GM12878 (cell line): ENCODE measurements at regions not wholly inside any gene's neighbourhood (a gene's known extent, or its start where the extent isn't known, plus 50 kb on each side); places are given as distances from the start of the nearest gene placed in this dataset.

Experiments
- ATAC-seq: fragments of 200-7000 bp; cut with Tn5 transposase; 3 replicates; pipeline ENCODE4 v1.9.1; 2020; ENCODE audit warnings: mild to moderate bottlenecking, moderate library complexity
- BruUV-seq: library from RNA; stranded (reverse); fragments of 400-500 nt; replicated peaks from 2 replicates; lab custom pipeline; 2021; lab: Mats Ljungman, UMichigan
- CTCF ChIA-PET: fragments of 300-600 bp; sonication (Branson Sonifier 250); formaldehyde crosslinking; extraction: SDS; loops from one replicate; lab custom pipeline; 2021; ENCODE audit warnings: inconsistent platforms; lab: Yijun Ruan, JAX
- POLR2A ChIA-PET: fragments of 350-600 bp; formaldehyde crosslinking; extraction: SDS; loops from one replicate; lab custom pipeline; 2021; ENCODE audit warnings: inconsistent platforms; lab: Charles Lee
- RAD21 ChIA-PET: fragments of 300-600 bp; sonication (Branson Sonifier 250); formaldehyde crosslinking; loops from one replicate; lab custom pipeline; 2023; ENCODE audit warnings: antibody characterized with exemption; ENCODE audit not compliant: unreplicated experiment; lab: Charles Lee
- SMC1A ChIA-PET: fragments of 300-600 bp; sonication (Branson Sonifier 250); formaldehyde crosslinking; loops from one replicate; lab custom pipeline; 2023; ENCODE audit not compliant: unreplicated experiment, uncharacterized antibody; lab: Charles Lee
- DNase-seq: peaks from one replicate; pipeline ENCODE4 v3.0.0-alpha.2; 2011; ENCODE audit warnings: low read depth, low spot score
- FAIRE-seq: peaks from 3 replicates; lab custom pipeline; 2011; peaks lifted over from hg19 to GRCh38; lab: Jason Lieb, UNC
- H2AFZ ChIP-seq: 2 replicates; pipeline ENCODE4 v1.6.0; 2011; ENCODE audit warnings: low read depth, low read length, control low read depth; ENCODE audit not compliant: control insufficient read depth
- H3K27ac ChIP-seq: 2 replicates; pipeline ENCODE4 v1.5.1; 2011; ENCODE audit warnings: control low read depth; ENCODE audit not compliant: control insufficient read depth, insufficient read depth
- H3K27me3 ChIP-seq, 2 experiments: replicated peaks in 1 of 2; 2 replicates each; pipeline versions ENCODE4 v1.6.0 to v1.6.1; 2011; ENCODE audit warnings: low read length in 1 of 2; ENCODE audit not compliant: control insufficient read depth in 2 of 2, insufficient read depth in 2 of 2
- H3K36me3 ChIP-seq, 2 experiments: 2 replicates each; pipeline ENCODE4 v1.5.1; 2011; ENCODE audit warnings: low read length in 1 of 2; ENCODE audit not compliant: control insufficient read depth in 2 of 2, insufficient read depth in 2 of 2
- H3K4me1 ChIP-seq: 2 replicates; pipeline ENCODE4 v1.6.1; 2011; ENCODE audit warnings: mild to moderate bottlenecking, low read length, moderate library complexity, mixed read lengths; ENCODE audit not compliant: control insufficient read depth, insufficient read depth
- H3K4me2 ChIP-seq: 2 replicates; pipeline ENCODE4 v1.6.0; 2011; ENCODE audit warnings: control low read depth; ENCODE audit not compliant: control insufficient read depth, insufficient read depth
- H3K4me3 ChIP-seq: fragments of 200-600 bp; sonication (generic); 2 replicates; pipeline ENCODE4 v1.5.1; 2016
- H3K79me2 ChIP-seq: 2 replicates; pipeline ENCODE4 v1.6.0; 2011; ENCODE audit warnings: low read length; ENCODE audit not compliant: control insufficient read depth, insufficient read depth
- H3K9ac ChIP-seq: 2 replicates; pipeline ENCODE4 v1.8.0; 2011; ENCODE audit warnings: low read length, control low read depth, mixed read lengths; ENCODE audit not compliant: control insufficient read depth, insufficient read depth
- H3K9me3 ChIP-seq: replicated peaks from 3 replicates; pipeline ENCODE4 v1.5.1; 2011; ENCODE audit warnings: mild to moderate bottlenecking, low read length; ENCODE audit not compliant: control insufficient read depth, insufficient read depth
- H4K20me1 ChIP-seq: 2 replicates; pipeline ENCODE4 v1.6.0; 2011; ENCODE audit not compliant: control insufficient read depth, insufficient read depth
- BCL3 ChIP-seq: IDR thresholded peaks from 2 replicates; pipeline ENCODE4 v1.6.1; 2011; ENCODE audit warnings: borderline replicate concordance, low read depth, mild to moderate bottlenecking, moderate library complexity, low read length; ENCODE audit not compliant: insufficient read depth, poor library complexity, severe bottlenecking
- CREM ChIP-seq: IDR thresholded peaks from 2 replicates; pipeline ENCODE4 v1.6.1; 2014; ENCODE audit warnings: antibody characterized with exemption, low read depth
- GATAD2B ChIP-seq: fragments of 450-650 bp; conservative IDR thresholded peaks from 2 replicates; pipeline ENCODE4 v1.6.1; 2017; ENCODE audit warnings: low read depth, mild to moderate bottlenecking, moderate library complexity
- NFIC ChIP-seq: IDR thresholded peaks from 2 replicates; pipeline ENCODE4 v1.6.1; 2012; ENCODE audit warnings: low read depth, mild to moderate bottlenecking, inconsistent platforms, low read length, moderate library complexity
- PML ChIP-seq: IDR thresholded peaks from 2 replicates; pipeline ENCODE4 v1.6.1; 2012; ENCODE audit warnings: low read length, inconsistent platforms
- POLR2AphosphoS5 ChIP-seq: IDR thresholded peaks from 2 replicates; pipeline ENCODE4 v1.6.1; 2011; ENCODE audit warnings: mild to moderate bottlenecking, low read length, inconsistent platforms
- SUZ12 ChIP-seq: fragments of 200-600 bp; sonication (generic); IDR thresholded peaks from one replicate; pipeline ENCODE4 v1.6.1; 2018; ENCODE audit warnings: antibody characterized with exemption, mild to moderate bottlenecking; ENCODE audit not compliant: unreplicated experiment
- in situ Hi-C: fragments of 300-500 bp; cut with MboI; formaldehyde crosslinking; loops from 9 replicates; pipeline ENCODE4 v1.14.3; 2018; ENCODE audit warnings: mixed read lengths
- intact Hi-C: fragments of 100-400 bp; cut with micrococcal nuclease; formaldehyde crosslinking; loops from one replicate; pipeline ENCODE4 v1.14.2; 2022; ENCODE audit not compliant: unreplicated experiment
- TF ChIP-seq, protein P1 (sequence below): fragments of 150-350 bp; IDR thresholded peaks from 2 replicates; pipeline ENCODE4 v1.6.1; 2014; ENCODE audit warnings: mild to moderate bottlenecking, low read depth, low read length

- H3K4me2 ChIP-seq = no peak overlapping the region
- TF ChIP-seq, protein P1, sequence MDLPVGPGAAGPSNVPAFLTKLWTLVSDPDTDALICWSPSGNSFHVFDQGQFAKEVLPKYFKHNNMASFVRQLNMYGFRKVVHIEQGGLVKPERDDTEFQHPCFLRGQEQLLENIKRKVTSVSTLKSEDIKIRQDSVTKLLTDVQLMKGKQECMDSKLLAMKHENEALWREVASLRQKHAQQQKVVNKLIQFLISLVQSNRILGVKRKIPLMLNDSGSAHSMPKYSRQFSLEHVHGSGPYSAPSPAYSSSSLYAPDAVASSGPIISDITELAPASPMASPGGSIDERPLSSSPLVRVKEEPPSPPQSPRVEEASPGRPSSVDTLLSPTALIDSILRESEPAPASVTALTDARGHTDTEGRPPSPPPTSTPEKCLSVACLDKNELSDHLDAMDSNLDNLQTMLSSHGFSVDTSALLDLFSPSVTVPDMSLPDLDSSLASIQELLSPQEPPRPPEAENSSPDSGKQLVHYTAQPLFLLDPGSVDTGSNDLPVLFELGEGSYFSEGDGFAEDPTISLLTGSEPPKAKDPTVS = no peak
- TF ChIP-seq SUZ12 (no peak), BCL3 (no peak), GATAD2B (no peak), CREM (no peak), NFIC (no peak), POLR2AphosphoS5 (no peak), PML (no peak)
- POLR2A ChIA-PET = no interaction called here
- in situ Hi-C loops = no loop called here
- no peak for DNase-seq
- H3K4me3 ChIP-seq = no peak overlapping the region
- H3K27ac ChIP-seq = no peak overlapping the region
- RAD21 ChIA-PET = no interaction called here
- SMC1A ChIA-PET = interaction anchor here (0.6 kb wide), 1 partner anchor 260 kb away, joined by 3 read pairs; no protein-coding TSS in a partner anchor
- H3K79me2 ChIP-seq = no peaks in the 10 kb centered on the region
- no peaks in the 10 kb centered on the region for H3K27me3 ChIP-seq
- no peak overlapping the region for H3K9ac ChIP-seq
- H2AFZ ChIP-seq = no peak overlapping the region
- H3K36me3 ChIP-seq = no peaks in the 10 kb centered on the region
- H4K20me1 ChIP-seq = no peaks in the 10 kb centered on the region
- ATAC-seq = no peak
- no peaks in the 10 kb centered on the region for H3K4me1 ChIP-seq
- intact Hi-C loops = no loop called here
- H3K9me3 ChIP-seq = no peaks in the 10 kb centered on the region; the same call in 2 of the 3 replicates
- no TSS peak for BruUV-seq
- CTCF ChIA-PET = no interaction called here
- no peak for FAIRE-seq
Measured at GRCh38 chr2:226020176-226020575, 620.7 kb downstream of the NYAP2 start.
